ENCODE measurements at regions not wholly inside any gene's neighbourhood (a gene's known extent, or its start where the extent isn't known, plus 50 kb on each side); places are given as distances from the start of the nearest gene placed in this dataset.

DNA sequence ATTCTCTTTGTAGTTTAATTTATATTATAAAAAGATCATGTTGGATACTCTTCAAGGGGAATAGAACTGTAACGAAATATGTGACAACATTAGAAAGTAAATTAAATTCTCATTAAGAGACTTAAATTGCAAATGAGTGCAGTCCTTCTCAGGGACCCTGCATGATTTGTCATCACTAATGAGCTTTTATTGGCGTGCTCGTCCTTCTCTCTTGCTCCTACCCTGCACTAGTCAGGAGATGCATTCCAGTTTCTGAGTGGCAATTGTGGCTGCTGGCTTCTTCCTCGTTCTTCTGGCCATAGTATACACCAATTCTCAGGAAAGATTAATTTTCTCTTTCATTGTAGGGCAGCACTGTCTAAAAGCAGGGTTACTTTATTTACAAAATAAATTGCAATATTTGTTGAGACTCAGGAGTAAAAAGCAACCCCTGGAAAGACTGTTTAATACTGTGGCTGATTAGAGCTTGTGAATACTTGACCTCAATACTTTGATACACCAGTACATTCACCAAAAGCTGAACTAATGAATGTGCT is 376.3 kb upstream of the CHD1 start:
- Histone ChIP-seq H3K18ac (ENCODE audit: insufficient read length, low read depth, low read length) (no peak overlapping the region), H3K79me2 (ENCODE audit: insufficient read depth, low read length) (no peaks in the 10 kb centered on the region), H3K4me2 (ENCODE audit: insufficient read depth, insufficient read length, low read length) (no peak overlapping the region), H4K5ac (ENCODE audit: insufficient read length, low read depth, low read length) (no peak overlapping the region), H2BK12ac (ENCODE audit: insufficient read length, low read depth, low read length) (no peak overlapping the region), H4K91ac (ENCODE audit: insufficient read length, low read depth, low read length) (no peak overlapping the region), H4K8ac (replicated peaks; ENCODE audit: insufficient read length, low read depth, low read length) (no peak overlapping the region), H2AFZ (ENCODE audit: low read length) (no peak overlapping the region), H3K79me1 (ENCODE audit: insufficient read depth, low read depth, low read length, poor library complexity, severe bottlenecking) (no peaks in the 10 kb centered on the region), H2BK20ac (ENCODE audit: low read depth, low read length, poor library complexity, severe bottlenecking) (no peak overlapping the region), H3T11ph (ENCODE audit: low read length) (no peak overlapping the region), H2BK15ac (ENCODE audit: low read depth, low read length) (no peak overlapping the region), H2BK5ac (ENCODE audit: insufficient read length, low read length) (no peak overlapping the region), H3K9me3 (ENCODE audit: control insufficient read depth, low read depth, low read length) (no peaks in the 10 kb centered on the region), H3K27ac (ENCODE audit: insufficient read length, low read depth, low read length) (no peak overlapping the region), H3K4me1 (ENCODE audit: insufficient read depth, low read length) (no peaks in the 10 kb centered on the region), H3K14ac (ENCODE audit: insufficient read depth, low read length) (no peak overlapping the region), H3K9ac (ENCODE audit: extremely low read depth, insufficient read length, low read length) (no peak overlapping the region), H4K20me1 (ENCODE audit: control insufficient read depth, insufficient read depth, insufficient read length) (no peaks in the 10 kb centered on the region), H3K27me3 (ENCODE audit: insufficient read depth, low read length) (no peaks in the 10 kb centered on the region), H3K4ac (ENCODE audit: low read depth, low read length) (no peak overlapping the region), H2AK5ac (ENCODE audit: insufficient read length, low read length) (no peak overlapping the region), H3K23ac (ENCODE audit: insufficient read length, low read depth, low read length) (no peak overlapping the region), H3K56ac (ENCODE audit: insufficient read length, low read depth, low read length) (no peak overlapping the region), H3K23me2 (ENCODE audit: insufficient read length, low read depth, low read length, poor library complexity, severe bottlenecking) (no peaks in the 10 kb centered on the region), H2BK120ac (ENCODE audit: low read depth, low read length, poor library complexity, severe bottlenecking) (no peak overlapping the region)
- Mint-ChIP-seq H3K27ac (no peak overlapping the region), H3K9me3 (no peaks in the 10 kb centered on the region), H3K36me3 (ENCODE audit: insufficient read depth in 1 of 3, low read depth in 3 of 3) (no peaks in the 10 kb centered on the region), H3K4me1 (no peaks in the 10 kb centered on the region), H3K4me3 (no peak overlapping the region), H3K27me3 (ENCODE audit: low read depth) (no peaks in the 10 kb centered on the region; the same call in 1 of the 2 replicates)
- TF ChIP-seq, protein P1, sequence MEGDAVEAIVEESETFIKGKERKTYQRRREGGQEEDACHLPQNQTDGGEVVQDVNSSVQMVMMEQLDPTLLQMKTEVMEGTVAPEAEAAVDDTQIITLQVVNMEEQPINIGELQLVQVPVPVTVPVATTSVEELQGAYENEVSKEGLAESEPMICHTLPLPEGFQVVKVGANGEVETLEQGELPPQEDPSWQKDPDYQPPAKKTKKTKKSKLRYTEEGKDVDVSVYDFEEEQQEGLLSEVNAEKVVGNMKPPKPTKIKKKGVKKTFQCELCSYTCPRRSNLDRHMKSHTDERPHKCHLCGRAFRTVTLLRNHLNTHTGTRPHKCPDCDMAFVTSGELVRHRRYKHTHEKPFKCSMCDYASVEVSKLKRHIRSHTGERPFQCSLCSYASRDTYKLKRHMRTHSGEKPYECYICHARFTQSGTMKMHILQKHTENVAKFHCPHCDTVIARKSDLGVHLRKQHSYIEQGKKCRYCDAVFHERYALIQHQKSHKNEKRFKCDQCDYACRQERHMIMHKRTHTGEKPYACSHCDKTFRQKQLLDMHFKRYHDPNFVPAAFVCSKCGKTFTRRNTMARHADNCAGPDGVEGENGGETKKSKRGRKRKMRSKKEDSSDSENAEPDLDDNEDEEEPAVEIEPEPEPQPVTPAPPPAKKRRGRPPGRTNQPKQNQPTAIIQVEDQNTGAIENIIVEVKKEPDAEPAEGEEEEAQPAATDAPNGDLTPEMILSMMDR (conservative IDR thresholded peaks at IDR 0.05), result no peak
- DNase-seq, result no peak
- WGBS (ENCODE audit: extremely low coverage, insufficient read length, low lambda C conversion rate), result no CpG with 5 or more reads among the region's 4 CpGs
